ENCODE measurements at regions not wholly inside any gene's neighbourhood (a gene's known extent, or its start where the extent isn't known, plus 50 kb on each side); places are given as distances from the start of the nearest gene placed in this dataset.
"Not testable (repeated sequence)": the region's sequence is repeated elsewhere in the genome, so short reads cannot be mapped to it uniquely, and the experiment has no call there.

DNA sequence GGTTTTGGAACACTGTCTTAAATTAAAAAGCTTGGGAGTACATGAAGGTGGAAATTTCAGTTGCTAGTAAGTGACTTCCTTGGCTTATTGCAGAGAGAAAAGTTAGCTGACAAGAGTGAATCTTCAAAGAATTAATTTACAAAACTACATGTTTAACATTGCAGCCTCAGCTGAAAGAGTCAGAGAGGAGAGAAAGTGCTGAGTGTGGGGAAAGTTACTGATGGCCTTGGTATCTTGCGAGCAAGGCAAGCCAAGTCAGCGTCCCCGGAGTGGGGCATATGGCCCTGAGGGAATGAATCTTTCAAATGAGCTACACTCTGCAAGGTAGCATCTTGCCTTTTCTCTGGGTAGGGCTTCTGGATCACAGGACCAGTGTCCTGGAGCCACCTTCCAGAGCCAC lies 131.3 kb downstream of the LPIN1 start:
- DNase-seq (ENCODE audit: low spot score), result no peak

GRCh38 chr2:11885253-11885652 lies 138.8 kb downstream of the LPIN1 start:
- not testable (repeated sequence) for DNase-seq (ENCODE audit: low spot score)

- not testable (repeated sequence) for DNase-seq (ENCODE audit: low spot score)
These were observed 140.5 kb downstream of the LPIN1 start for GRCh38 chr2:11886899-11887298.

- DNase-seq (ENCODE audit: low spot score), result no peak
These were observed 142.8 kb downstream of the LPIN1 start for GRCh38 chr2:11889101-11889850.

DNA sequence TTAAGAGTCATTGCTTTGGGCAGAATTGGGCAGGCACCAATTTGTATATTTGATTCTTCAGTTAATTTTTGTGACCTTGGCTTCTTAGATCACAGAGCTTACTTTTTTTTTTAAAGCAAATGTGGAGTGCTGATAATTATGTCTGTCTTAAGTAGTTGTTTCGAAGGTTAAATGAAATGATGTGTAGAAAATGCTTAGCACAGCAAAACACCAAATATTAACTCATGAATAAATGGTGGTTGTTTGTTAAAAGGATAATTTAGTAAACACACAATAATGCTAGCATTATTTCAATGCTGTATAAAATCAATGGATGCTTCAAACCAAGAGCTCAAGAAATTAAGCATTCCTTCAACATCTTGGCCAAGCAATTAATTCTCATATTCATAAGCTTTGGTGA lies 143.4 kb downstream of the LPIN1 start:
- no peak for DNase-seq (ENCODE audit: low spot score)

DNA sequence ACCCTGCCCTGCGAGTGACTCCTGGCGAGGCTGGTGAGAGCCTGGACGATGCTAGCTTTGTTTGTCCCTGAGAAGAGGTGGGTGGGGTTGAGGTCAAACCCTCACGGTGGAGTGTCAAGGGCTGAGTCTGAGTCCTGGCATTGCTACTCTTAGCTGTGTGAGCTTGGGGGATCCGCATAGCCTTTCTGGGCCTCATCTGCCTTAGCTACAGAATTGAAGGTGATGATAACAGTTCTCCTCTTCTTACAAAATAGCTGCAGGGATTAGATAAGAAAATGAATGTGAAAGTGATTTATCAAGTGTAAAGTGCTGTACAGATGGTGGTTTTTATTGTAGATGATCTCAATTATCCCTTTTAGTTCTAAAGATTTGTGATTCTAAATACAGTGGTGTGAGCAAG lies 144.6 kb downstream of the LPIN1 start:
- DNase-seq (ENCODE audit: low spot score), result no peak

DNA sequence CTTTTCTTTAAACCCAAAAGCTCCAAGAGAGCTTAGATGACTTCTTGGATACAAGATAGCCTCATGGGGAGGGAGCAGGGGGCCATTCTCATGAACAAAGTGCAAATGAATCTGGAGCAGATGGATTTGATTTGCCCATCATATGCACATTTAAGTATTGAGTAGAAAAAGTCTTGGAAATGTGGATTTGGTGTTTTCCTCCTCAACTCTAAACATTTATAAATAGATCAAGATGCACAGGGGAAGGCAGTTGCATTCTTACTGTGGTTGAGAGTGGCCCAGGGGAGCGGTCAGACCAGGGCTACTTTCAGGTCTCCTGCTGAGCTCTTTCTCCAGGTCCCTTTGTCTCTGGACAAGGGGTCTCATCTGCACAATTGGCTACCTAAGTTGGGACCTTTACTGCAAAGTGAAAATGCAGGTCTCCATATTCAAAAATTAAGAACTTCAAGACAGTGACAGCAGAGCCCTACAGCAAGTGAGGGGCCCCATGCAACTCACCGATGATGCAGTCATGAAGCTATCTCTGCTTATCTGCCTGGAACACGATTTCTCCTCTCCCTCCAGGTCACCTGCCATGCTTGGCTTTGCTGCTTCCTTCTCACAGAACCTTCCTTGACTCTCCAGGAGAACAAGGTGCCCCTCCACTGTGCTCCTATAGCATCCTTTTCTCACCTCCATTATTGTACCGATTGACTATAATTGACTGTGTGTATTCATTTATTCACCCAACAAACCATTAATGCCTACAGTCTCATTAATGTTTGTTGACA lies 145.4 kb downstream of the LPIN1 start:
- DNase-seq (ENCODE audit: low spot score), result no peak

- no peak for DNase-seq (ENCODE audit: low spot score)
These were observed 150.0 kb downstream of the LPIN1 start for GRCh38 chr2:11896386-11896785.

- no peak for DNase-seq (ENCODE audit: low spot score)
These were observed 152.1 kb downstream of the LPIN1 start for GRCh38 chr2:11898576-11898975.

- DNase-seq (ENCODE audit: low spot score), result no peak
These were observed 152.9 kb downstream of the LPIN1 start for GRCh38 chr2:11899264-11899818.

DNA sequence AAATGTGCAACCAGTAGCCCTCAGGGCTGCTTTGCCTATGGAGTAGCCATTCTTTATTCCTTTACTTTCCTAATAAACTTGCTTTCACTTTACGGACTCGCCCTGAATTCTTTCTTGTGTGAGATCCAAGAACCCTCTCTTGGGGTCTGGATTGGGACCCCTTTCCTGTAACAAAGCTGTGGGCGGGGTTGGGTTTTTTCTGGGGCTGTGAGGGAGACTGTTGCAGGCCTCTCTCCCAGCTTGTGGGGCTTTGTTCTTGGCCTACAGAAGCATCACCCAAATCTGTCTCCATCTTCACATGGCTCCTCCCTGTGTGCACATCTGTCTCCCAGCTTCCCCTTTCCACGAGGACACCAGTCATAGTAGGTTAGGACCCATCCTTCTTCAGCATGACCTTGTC lies 154.5 kb downstream of the LPIN1 start:
- not testable (repeated sequence) for DNase-seq (ENCODE audit: low spot score)

DNA sequence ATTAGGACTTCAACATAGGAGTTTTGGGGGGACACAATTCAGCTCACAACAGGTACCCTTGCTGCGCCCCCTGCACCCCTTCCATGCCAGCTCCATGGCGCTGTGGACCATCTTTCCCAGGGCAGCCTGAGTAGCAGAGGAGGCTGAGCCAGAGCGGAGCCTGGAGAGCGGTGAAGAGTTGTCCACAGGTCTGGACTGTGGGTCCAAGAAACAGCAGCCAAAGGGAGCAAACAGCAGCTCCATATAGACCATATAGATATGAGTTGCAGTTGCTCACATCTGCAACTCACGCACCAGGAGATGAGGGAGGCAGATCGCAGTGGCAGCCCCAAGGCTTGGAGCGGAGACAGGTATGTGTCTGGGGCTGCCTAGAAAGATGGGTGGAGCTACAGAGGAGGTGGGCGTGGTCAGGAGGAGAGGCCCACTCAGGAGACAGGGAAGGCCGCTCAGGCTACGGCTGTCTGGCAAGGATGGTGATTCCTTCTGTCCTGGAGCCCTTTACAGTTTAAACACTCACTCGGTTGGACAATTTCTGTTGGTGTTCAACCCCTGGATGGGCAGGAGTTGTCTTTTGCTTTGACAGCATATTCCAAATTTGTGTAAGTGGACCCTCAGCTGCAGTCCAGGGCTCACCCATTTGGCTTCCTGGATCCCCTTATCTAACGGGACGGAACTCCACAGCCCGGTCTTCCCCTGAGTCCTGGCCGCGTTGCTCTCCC lies 155.1 kb downstream of the LPIN1 start:
- DNase-seq (ENCODE audit: low spot score), result no peak

- no peak for DNase-seq (ENCODE audit: low spot score)
These were observed 156.7 kb downstream of the LPIN1 start for GRCh38 chr2:11903085-11903606.

GRCh38 chr2:11904029-11904428 lies 157.6 kb downstream of the LPIN1 start:
- no peak for DNase-seq (ENCODE audit: low spot score)

DNA sequence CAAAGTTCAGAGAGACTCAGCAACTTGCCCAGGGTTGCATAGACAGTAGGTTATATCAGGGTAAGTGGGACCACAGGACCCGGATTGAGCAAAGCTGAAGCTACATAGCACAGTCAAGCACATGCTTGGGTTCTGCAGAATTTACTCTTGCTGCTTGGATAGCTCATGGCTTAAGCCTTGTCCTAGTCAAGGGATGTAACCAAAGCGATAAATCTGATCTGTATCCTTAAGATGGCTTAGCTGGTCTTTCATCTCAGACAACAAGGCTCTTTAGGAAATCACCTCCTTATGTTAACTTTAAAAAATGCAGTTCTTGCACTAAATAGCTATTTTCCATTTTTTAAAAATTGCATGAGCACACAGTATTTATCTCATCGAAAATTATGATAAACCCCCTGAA lies 158.5 kb downstream of the LPIN1 start:
- no peak for DNase-seq (ENCODE audit: low spot score)

DNA sequence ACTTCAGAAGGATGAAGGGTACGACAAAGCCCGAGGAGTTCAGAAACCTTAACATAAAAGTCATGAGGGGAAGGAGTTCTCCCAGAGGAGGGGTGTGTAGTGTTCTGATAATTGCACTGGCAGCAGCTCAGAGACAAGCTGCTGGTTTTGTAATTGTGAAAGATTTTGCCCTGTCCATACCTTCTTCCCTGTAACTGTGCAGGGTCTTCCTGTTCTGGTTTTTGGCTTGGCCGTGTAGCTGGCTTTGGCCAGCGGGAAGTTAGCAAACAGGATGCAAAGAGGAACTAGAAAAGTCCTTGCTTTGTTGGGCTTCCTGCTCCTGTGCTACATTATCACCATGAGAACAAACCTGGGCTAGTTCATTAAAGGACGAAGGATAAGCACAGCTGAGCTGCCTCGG lies 160.8 kb downstream of the LPIN1 start:
- DNase-seq (ENCODE audit: low spot score), result no peak

DNA sequence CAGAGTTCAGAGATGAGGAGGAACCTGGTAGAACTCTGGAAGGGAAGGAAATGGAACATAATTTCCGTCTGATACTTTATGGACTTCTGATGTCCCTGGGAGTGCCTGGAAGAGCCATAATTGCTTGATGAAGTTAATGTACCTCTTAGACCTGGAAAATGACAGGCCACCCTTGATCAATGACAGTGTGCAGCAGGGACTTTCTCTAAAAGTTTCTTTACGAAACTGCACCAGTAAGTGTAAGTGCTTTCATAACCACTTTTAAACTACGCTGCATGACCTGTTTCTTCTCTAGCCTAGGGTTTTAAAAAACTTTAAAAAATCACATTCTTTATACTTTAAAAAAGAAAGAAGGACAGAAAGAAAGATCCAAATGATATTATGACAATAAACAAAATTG lies 164.5 kb downstream of the LPIN1 start:
- no peak for DNase-seq (ENCODE audit: low spot score)

DNA sequence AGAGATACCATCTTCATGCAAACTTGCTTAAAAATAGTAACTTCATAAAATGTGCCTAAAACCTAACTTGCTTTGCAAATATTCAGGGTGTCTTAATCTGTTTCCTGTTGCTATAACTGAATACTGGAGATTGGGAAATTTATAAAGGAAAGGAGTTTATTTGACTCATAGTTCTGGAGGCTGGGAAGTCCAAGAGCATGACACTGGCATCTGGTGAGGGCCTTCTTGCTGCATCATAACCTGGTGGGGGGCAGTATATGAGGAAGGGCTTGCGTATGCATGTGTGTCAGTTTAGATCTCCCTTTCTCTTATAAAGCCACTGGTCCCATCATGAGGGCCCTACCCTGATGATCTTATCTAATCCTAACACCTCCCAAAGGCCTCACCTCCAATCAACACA lies 166.5 kb downstream of the LPIN1 start:
- DNase-seq (ENCODE audit: low spot score), result no peak

- no peak for DNase-seq (ENCODE audit: low spot score)
These were observed 168.0 kb downstream of the LPIN1 start for GRCh38 chr2:11914455-11914854.

DNA sequence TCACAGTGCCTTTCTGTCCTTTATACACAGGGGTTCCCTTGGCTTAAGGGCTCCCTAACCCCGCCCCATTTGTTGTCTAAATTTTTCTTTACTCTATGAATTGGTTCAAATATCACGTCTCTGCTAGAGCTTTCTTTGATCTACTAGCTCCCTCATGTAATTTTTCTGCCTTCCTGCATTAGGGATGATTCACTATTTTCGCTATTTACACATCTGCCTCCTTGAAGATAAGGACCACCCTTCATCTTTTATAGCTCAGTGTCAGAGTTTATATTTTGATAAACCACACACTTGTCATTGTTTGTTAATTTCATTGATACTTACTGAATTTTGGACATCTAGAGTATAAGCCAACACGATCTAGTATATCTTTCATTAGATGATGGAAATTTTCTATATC lies 169.2 kb downstream of the LPIN1 start:
- DNase-seq (ENCODE audit: low spot score), result no peak

- no peak for DNase-seq (ENCODE audit: low spot score)
These were observed 173.5 kb downstream of the LPIN1 start for GRCh38 chr2:11919953-11920352.

GRCh38 chr2:11920993-11921583 lies 174.7 kb downstream of the LPIN1 start:
- no peak for DNase-seq (ENCODE audit: low spot score)

All from hematopoietic multipotent progenitor cell treated with erythropoietin and hydrocortisone succinate and interleukin-3 and kit ligand, for 15 days (in vitro differentiated cells).